HL-60 (cell line): ENCODE measurements at regions not wholly inside any gene's neighbourhood (a gene's known extent, or its start where the extent isn't known, plus 50 kb on each side); places are given as distances from the start of the nearest gene placed in this dataset.
"Not testable (repeated sequence)": the region's sequence is repeated elsewhere in the genome, so short reads cannot be mapped to it uniquely, and the experiment has no call there.

Experiments used
- DNase-seq, 2 experiments: peaks; one replicate each; pipeline ENCODE4 v3.0.0-alpha.2; 2010 to 2020; ENCODE audit warnings: low read depth in 1 of 2, low spot score in 1 of 2
- H3K27ac ChIP-seq: fragments of 250-450 bp; sonication (Bioruptor Pico); replicated peaks from 2 replicates; pipeline ENCODE4 v1.5.1; 2020; ENCODE audit warnings: mild to moderate bottlenecking, moderate library complexity
- H3K27me3 ChIP-seq: fragments of 250-450 bp; sonication (Bioruptor Pico); 2 replicates; pipeline ENCODE4 v1.5.1; 2021; ENCODE audit warnings: mild to moderate bottlenecking, moderate library complexity; ENCODE audit not compliant: insufficient read depth, poor library complexity, severe bottlenecking
- H3K4me3 ChIP-seq: replicated peaks from 2 replicates; pipeline ENCODE4 v1.5.1; 2011; ENCODE audit warnings: mild to moderate bottlenecking, control low read depth, low read length; ENCODE audit not compliant: insufficient read depth
- CTCF ChIP-seq: IDR thresholded peaks from one replicate; pipeline ENCODE4 v1.5.1; 2011; ENCODE audit warnings: low read length, control low read depth, inconsistent platforms; ENCODE audit not compliant: insufficient read depth
- GABPA ChIP-seq: IDR thresholded peaks from 2 replicates; pipeline ENCODE4 v1.6.1; 2012; ENCODE audit warnings: low read depth
- POLR2AphosphoS5 ChIP-seq: IDR thresholded peaks from 2 replicates; pipeline ENCODE4 v1.6.1; 2012; ENCODE audit warnings: low read depth
- REST ChIP-seq: IDR thresholded peaks from 2 replicates; pipeline ENCODE4 v1.6.1; 2012; ENCODE audit warnings: low read depth; ENCODE audit not compliant: insufficient replicate concordance
- SPI1 ChIP-seq: IDR thresholded peaks from 2 replicates; pipeline ENCODE4 v1.6.1; 2012; ENCODE audit warnings: low read depth, mild to moderate bottlenecking, borderline replicate concordance

- Histone ChIP-seq H3K27me3 (no peaks in the 10 kb centered on the region), H3K27ac (no peak overlapping the region), H3K4me3 (no peak overlapping the region)
- DNase-seq, result no peak
- TF ChIP-seq REST (no peak), CTCF (no peak), POLR2AphosphoS5 (no peak), SPI1 (no peak), GABPA (no peak)
Measured at GRCh38 chr11:107257710-107258109, 199.9 kb downstream of the CWF19L2 start.

- not testable (repeated sequence) for H3K4me3 ChIP-seq, DNase-seq, H3K27ac ChIP-seq, H3K27me3 ChIP-seq
Measured at GRCh38 chr11:107253661-107254060, 204.0 kb downstream of the CWF19L2 start.

GRCh38 chr11:107252429-107253161, 205.0 kb downstream of the CWF19L2 start:
- no peak for TF ChIP-seq POLR2AphosphoS5
- no peak for TF ChIP-seq SPI1
- TF ChIP-seq REST, result no peak
- no peak for TF ChIP-seq CTCF
- TF ChIP-seq GABPA, result no peak
- no peak for DNase-seq
- H3K4me3 ChIP-seq, result no peak overlapping the region
- no peaks in the 10 kb centered on the region for H3K27me3 ChIP-seq
- no peak overlapping the region for H3K27ac ChIP-seq

GRCh38 chr11:107251298-107251697, 206.3 kb downstream of the CWF19L2 start:
- TF ChIP-seq GABPA (no peak), CTCF (no peak), POLR2AphosphoS5 (no peak), SPI1 (no peak), REST (no peak)
- DNase-seq, result no peak
- H3K27ac ChIP-seq, result no peak overlapping the region
- no peaks in the 10 kb centered on the region for H3K27me3 ChIP-seq
- no peak overlapping the region for H3K4me3 ChIP-seq
